H1 (cell line): ENCODE measurements at regions not wholly inside any gene's neighbourhood (a gene's known extent, or its start where the extent isn't known, plus 50 kb on each side); places are given as distances from the start of the nearest gene placed in this dataset.

Source experiments
- CTCF ChIA-PET: fragments of 300-600 bp; sonication (Branson Sonifier 250); formaldehyde crosslinking; loops from one replicate; lab custom pipeline; 2021; ENCODE audit not compliant: partially characterized antibody; lab: Charles Lee
- POLR2A ChIA-PET: fragments of 300-600 bp; sonication (Branson Sonifier 250); formaldehyde crosslinking; loops from one replicate; lab custom pipeline; 2021; ENCODE audit warnings: inconsistent platforms; ENCODE audit not compliant: partially characterized antibody; lab: Charles Lee
- DNase-seq, 2 experiments: peaks; one replicate each; pipeline versions ENCODE4 v3.0.0 to v3.0.0-alpha.2; 2010 to 2022; ENCODE audit warnings: low spot score in 2 of 2, low read depth in 1 of 2, mixed read lengths in 1 of 2
- FAIRE-seq: peaks from 2 replicates; lab custom pipeline; 2011; peaks lifted over from hg19 to GRCh38; lab: Jason Lieb, UNC
- H2AFZ ChIP-seq: 2 replicates; pipeline ENCODE4 v1.8.1; 2012; ENCODE audit warnings: low read length, inconsistent platforms
- H2AK5ac ChIP-seq: 2 replicates; pipeline ENCODE4 v1.6.1; 2013; ENCODE audit warnings: low read depth, low read length
- H2BK120ac ChIP-seq: replicated peaks from 2 replicates; pipeline ENCODE3; 2013; ENCODE audit warnings: low read depth, low read length, inconsistent platforms
- H2BK12ac ChIP-seq: 2 replicates; pipeline ENCODE4 v1.6.1; 2013; ENCODE audit warnings: low read depth, low read length
- H2BK15ac ChIP-seq: 2 replicates; pipeline ENCODE4 v1.6.1; 2013; ENCODE audit warnings: low read length
- H2BK20ac ChIP-seq: 2 replicates; pipeline ENCODE4 v1.6.1; 2013; ENCODE audit warnings: low read length
- H2BK5ac ChIP-seq: 2 replicates; pipeline ENCODE4 v1.6.1; 2013; ENCODE audit warnings: low read depth, low read length
- H3K14ac ChIP-seq: 2 replicates; pipeline ENCODE4 v1.6.1; 2013; ENCODE audit warnings: inconsistent platforms; ENCODE audit not compliant: insufficient read length
- H3K18ac ChIP-seq: 2 replicates; pipeline ENCODE4 v1.6.1; 2013; ENCODE audit warnings: low read length; ENCODE audit errors: extremely low read depth
- H3K23ac ChIP-seq: 2 replicates; pipeline ENCODE4 v1.6.1; 2013; ENCODE audit warnings: inconsistent platforms; ENCODE audit not compliant: insufficient read length
- H3K23me2 ChIP-seq: 2 replicates; pipeline ENCODE4 v1.6.1; 2013; ENCODE audit warnings: low read depth, low read length
- H3K27ac ChIP-seq: 2 replicates; pipeline ENCODE4 v1.6.1; 2011; ENCODE audit warnings: low read depth, low read length, inconsistent platforms
- H3K27me3 ChIP-seq, 4 experiments: replicated peaks in 1 of 4; 1 replicate in 1 of 4; 2 replicates in 3 of 4; pipeline versions ENCODE4 v1.6.1 to v1.8.1; 2011 to 2013; ENCODE audit warnings: low read length in 3 of 4, mild to moderate bottlenecking in 3 of 4, inconsistent platforms in 2 of 4, mixed read lengths in 2 of 4, moderate library complexity in 1 of 4; ENCODE audit not compliant: control insufficient read depth in 3 of 4, insufficient read depth in 3 of 4; ENCODE audit errors: extremely low read depth in 1 of 4
- H3K36me3 ChIP-seq, 4 experiments: 2 replicates each; pipeline versions ENCODE4 v1.6.1 to v1.8.1; 2011 to 2013; ENCODE audit warnings: mild to moderate bottlenecking in 4 of 4, low read length in 3 of 4, moderate library complexity in 2 of 4, control low read depth in 1 of 4, inconsistent platforms in 1 of 4; ENCODE audit not compliant: insufficient read depth in 4 of 4, control insufficient read depth in 2 of 4
- H3K4ac ChIP-seq: replicated peaks from 2 replicates; pipeline ENCODE3; 2013; ENCODE audit warnings: low read length, low read depth, mixed read lengths, inconsistent platforms; ENCODE audit not compliant: insufficient read length
- H3K4me1 ChIP-seq, 4 experiments: replicated peaks in 1 of 4; 1 replicate in 1 of 4; 2 replicates in 3 of 4; pipeline versions ENCODE4 v1.6.1 to v1.8.1; 2011 to 2013; ENCODE audit warnings: low read length in 3 of 4, inconsistent platforms in 2 of 4, mixed read lengths in 1 of 4; ENCODE audit not compliant: insufficient read depth in 4 of 4, control insufficient read depth in 3 of 4
- H3K4me2 ChIP-seq, 2 experiments: 2 replicates each; pipeline versions ENCODE4 v1.6.1 to v1.8.1; 2011 to 2013; ENCODE audit warnings: low read depth in 2 of 2, low read length in 2 of 2, control low read depth in 1 of 2, inconsistent platforms in 1 of 2, mild to moderate bottlenecking in 1 of 2; ENCODE audit not compliant: insufficient read depth in 1 of 2
- H3K4me3 ChIP-seq, 4 experiments: fragments of 200-600, 300-600 bp in 1 of 4; sonication (generic), shearing (Covaris generic), sonication (Bioruptor Twin) in 1 of 4; 2 replicates each; pipeline versions ENCODE4 v1.5.1 to v1.8.1; 2011 to 2016; ENCODE audit warnings: low read length in 4 of 4, low read depth in 3 of 4, control low read depth in 2 of 4, inconsistent platforms in 2 of 4, mild to moderate bottlenecking in 2 of 4, mixed read lengths in 1 of 4, moderate library complexity in 1 of 4; ENCODE audit not compliant: insufficient read depth in 2 of 4; ENCODE audit errors: extremely low read depth in 1 of 4
- H3K56ac ChIP-seq: replicated peaks from 2 replicates; pipeline ENCODE3; 2013; ENCODE audit warnings: low read depth, mild to moderate bottlenecking, mixed read lengths, low read length, inconsistent platforms; ENCODE audit not compliant: insufficient read length
- H3K79me1 ChIP-seq: 2 replicates; pipeline ENCODE4 v1.6.1; 2013; ENCODE audit warnings: low read depth, low read length, control low read depth
- H3K79me2 ChIP-seq, 2 experiments: 2 replicates each; pipeline versions ENCODE4 v1.6.1 to v1.8.1; 2012 to 2013; ENCODE audit warnings: low read length in 2 of 2, mild to moderate bottlenecking in 2 of 2, inconsistent platforms in 1 of 2; ENCODE audit not compliant: insufficient read depth in 2 of 2, control insufficient read depth in 1 of 2
- H3K9ac ChIP-seq, 4 experiments: replicated peaks in 1 of 4; 1 replicate in 1 of 4; 2 replicates in 3 of 4; pipeline versions ENCODE4 v1.6.1 to v1.8.1; 2011 to 2013; ENCODE audit warnings: low read depth in 3 of 4, low read length in 3 of 4, control low read depth in 2 of 4, mild to moderate bottlenecking in 2 of 4, moderate library complexity in 2 of 4, inconsistent platforms in 1 of 4; ENCODE audit errors: extremely low read depth in 1 of 4
- H3K9me3 ChIP-seq, 2 experiments: 2 replicates each; pipeline versions ENCODE4 v1.6.1 to v1.8.1; 2012 to 2013; ENCODE audit warnings: mild to moderate bottlenecking in 2 of 2, moderate library complexity in 2 of 2, control low read depth in 1 of 2, inconsistent platforms in 1 of 2, low read depth in 1 of 2, low read length in 1 of 2, mixed read lengths in 1 of 2; ENCODE audit not compliant: insufficient read depth in 2 of 2
- H4K20me1 ChIP-seq, 2 experiments: replicated peaks in 1 of 2; 2 replicates each; pipeline versions ENCODE3 to v1.8.1; 2011 to 2013; ENCODE audit warnings: inconsistent platforms in 2 of 2, low read length in 2 of 2, mild to moderate bottlenecking in 1 of 2; ENCODE audit not compliant: insufficient read depth in 2 of 2, control insufficient read depth in 1 of 2
- H4K5ac ChIP-seq: 2 replicates; pipeline ENCODE4 v1.6.1; 2013; ENCODE audit warnings: low read length, low read depth, mixed read lengths, inconsistent platforms; ENCODE audit not compliant: insufficient read length
- H4K8ac ChIP-seq: 2 replicates; pipeline ENCODE4 v1.8.0; 2013; ENCODE audit warnings: mild to moderate bottlenecking, moderate library complexity, low read length, inconsistent platforms; ENCODE audit not compliant: insufficient read depth; ENCODE audit errors: extremely low read depth
- H4K91ac ChIP-seq: replicated peaks from 2 replicates; pipeline ENCODE3; 2013; ENCODE audit warnings: low read length, mixed read lengths, inconsistent platforms; ENCODE audit not compliant: insufficient read length
- HDAC2 ChIP-seq, 2 experiments: fragments of 300-600 bp in 1 of 2; sonication (generic) in 1 of 2; IDR thresholded peaks; 2 replicates each; pipeline ENCODE4 v1.6.1; 2011 to 2012; ENCODE audit warnings: low read depth in 2 of 2, low read length in 2 of 2, mild to moderate bottlenecking in 2 of 2, moderate library complexity in 2 of 2, borderline replicate concordance in 1 of 2, inconsistent platforms in 1 of 2
- MAX ChIP-seq: IDR thresholded peaks from 2 replicates; pipeline ENCODE4 v1.6.1; 2012; ENCODE audit warnings: inconsistent platforms
- RBBP5 ChIP-seq: IDR thresholded peaks from 2 replicates; pipeline ENCODE4 v1.7.1; 2012; ENCODE audit warnings: low read depth, mild to moderate bottlenecking, inconsistent platforms, low read length, moderate library complexity, borderline replicate concordance
- SIN3A ChIP-seq, 2 experiments: IDR thresholded peaks in 1 of 2; conservative IDR thresholded peaks in 1 of 2; 2 replicates each; pipeline ENCODE4 v1.6.1; 2011 to 2012; ENCODE audit warnings: low read length in 2 of 2, improper control_type of control experiment in 1 of 2, low read depth in 1 of 2, mild to moderate bottlenecking in 1 of 2
- SUZ12 ChIP-seq: fragments of 200-600 bp; sonication (generic); IDR thresholded peaks from 2 replicates; pipeline ENCODE4 v1.6.1; 2012; ENCODE audit warnings: mild to moderate bottlenecking, inconsistent platforms, low read length, moderate library complexity, mixed read lengths
- TCF12 ChIP-seq: IDR thresholded peaks from 2 replicates; pipeline ENCODE4 v1.6.1; 2011; ENCODE audit warnings: low read depth, mild to moderate bottlenecking, low read length
- ZNF274 ChIP-seq: IDR thresholded peaks from 2 replicates; pipeline ENCODE4 v1.7.0; 2012; ENCODE audit warnings: low read length, borderline replicate concordance; ENCODE audit errors: extremely low read depth
- WGBS, 2 experiments: shearing (Covaris generic) in 1 of 2; methylation state at CpG; one replicate each; pipeline versions ENCODE4 v1.1.6 to v1.1.7; 2013 to 2015; ENCODE audit warnings: low lambda C conversion rate in 2 of 2, mixed read lengths in 2 of 2, inconsistent platforms in 1 of 2, low coverage in 1 of 2, missing lambda C conversion rate in 1 of 2; ENCODE audit not compliant: insufficient replicate concordance in 2 of 2, insufficient coverage in 1 of 2, insufficient read length in 1 of 2; ENCODE audit errors: extremely low coverage in 1 of 2, missing lambda C conversion rate in 1 of 2; 5-methylcytosine and 5-hydroxymethylcytosine counted together

- no peak overlapping the region for H3K23ac ChIP-seq
- CTCF ChIA-PET = interaction anchor here (0.6 kb wide), 1 partner anchor 45 kb away, joined by 3 read pairs; no protein-coding TSS in a partner anchor
- POLR2A ChIA-PET = interaction anchor here (0.5 to 0.6 kb wide), 2 partner anchors 8 to 13 kb away, joined by 3 to 4 read pairs; no protein-coding TSS in a partner anchor
- no peak for FAIRE-seq
- no peak overlapping the region for H3K4me3 ChIP-seq
- H4K5ac ChIP-seq = no peak overlapping the region
- H2AFZ ChIP-seq = peak overlapping the region; percentile 20; the same call in 1 of the 2 replicates
- peaks cover 0 to 9% (median 2%) of the 10 kb centered on the region in 4 experiments; a peak in 2 of 7 replicates for H3K4me1 ChIP-seq
- no peaks in the 10 kb centered on the region for H4K20me1 ChIP-seq
- H4K8ac ChIP-seq = no peak overlapping the region
- H4K91ac ChIP-seq = no peak overlapping the region
- no peak overlapping the region for H2BK120ac ChIP-seq
- H3K79me2 ChIP-seq = no peaks in the 10 kb centered on the region
- no peaks in the 10 kb centered on the region for H3K9me3 ChIP-seq
- H2AK5ac ChIP-seq = no peak overlapping the region
- WGBS, 2 experiments = 87% methylated on average over 5 of the region's 5 CpGs; no CpG with 5 or more reads in 1 of the 2 experiments
- H3K9ac ChIP-seq = no peak overlapping the region
- no peak for TF ChIP-seq ZNF274
- no peak for TF ChIP-seq TCF12
- no peak for TF ChIP-seq HDAC2 (IDR thresholded peaks at IDR 0.05; ENCODE audit: borderline replicate concordance in 1 of 2, low read depth in 2 of 2, low read length in 2 of 2)
- TF ChIP-seq RBBP5 = no peak
- TF ChIP-seq SIN3A (conservative IDR thresholded peaks at IDR 0.05 in 1 of 2, IDR thresholded peaks at IDR 0.05 in 1 of 2; ENCODE audit: low read depth in 1 of 2, low read length in 2 of 2) = no peak
- no peak for TF ChIP-seq MAX
- no peak for TF ChIP-seq SUZ12
- no peaks in the 10 kb centered on the region for H3K23me2 ChIP-seq
- H3K18ac ChIP-seq = no peak overlapping the region
- H3K79me1 ChIP-seq = no peaks in the 10 kb centered on the region
- no peak for DNase-seq
- H3K27ac ChIP-seq = no peak overlapping the region
- H3K14ac ChIP-seq = no peak overlapping the region
- H3K4me2 ChIP-seq = no peak overlapping the region
- H2BK5ac ChIP-seq = no peak overlapping the region
- H2BK15ac ChIP-seq = no peak overlapping the region
- H3K27me3 ChIP-seq = no peaks in the 10 kb centered on the region
- H3K36me3 ChIP-seq = no peaks in the 10 kb centered on the region
- no peak overlapping the region for H2BK20ac ChIP-seq
- H3K56ac ChIP-seq = no peak overlapping the region
- H3K4ac ChIP-seq = no peak overlapping the region
- H2BK12ac ChIP-seq = no peak overlapping the region
These were observed 1227.7 kb upstream of the CELF2 start for GRCh38 chr10:9789996-9790395.
